D721Med (cell line): ENCODE measurements at regions not wholly inside any gene's neighbourhood (a gene's known extent, or its start where the extent isn't known, plus 50 kb on each side); places are given as distances from the start of the nearest gene placed in this dataset.

Experiments used
- DNase-seq: peaks from one replicate; pipeline ENCODE4 v3.0.0; 2011; ENCODE audit warnings: low spot score; ENCODE audit not compliant: insufficient read length
- FAIRE-seq: peaks from 2 replicates; lab custom pipeline; 2011; peaks lifted over from hg19 to GRCh38; lab: Jason Lieb, UNC
- TF ChIP-seq, protein P1 (sequence below): IDR thresholded peaks from 2 replicates; pipeline ENCODE4 v1.5.1; 2012; ENCODE audit warnings: mild to moderate bottlenecking, control low read depth; ENCODE audit not compliant: insufficient read depth; ENCODE audit errors: missing control alignments

DNA sequence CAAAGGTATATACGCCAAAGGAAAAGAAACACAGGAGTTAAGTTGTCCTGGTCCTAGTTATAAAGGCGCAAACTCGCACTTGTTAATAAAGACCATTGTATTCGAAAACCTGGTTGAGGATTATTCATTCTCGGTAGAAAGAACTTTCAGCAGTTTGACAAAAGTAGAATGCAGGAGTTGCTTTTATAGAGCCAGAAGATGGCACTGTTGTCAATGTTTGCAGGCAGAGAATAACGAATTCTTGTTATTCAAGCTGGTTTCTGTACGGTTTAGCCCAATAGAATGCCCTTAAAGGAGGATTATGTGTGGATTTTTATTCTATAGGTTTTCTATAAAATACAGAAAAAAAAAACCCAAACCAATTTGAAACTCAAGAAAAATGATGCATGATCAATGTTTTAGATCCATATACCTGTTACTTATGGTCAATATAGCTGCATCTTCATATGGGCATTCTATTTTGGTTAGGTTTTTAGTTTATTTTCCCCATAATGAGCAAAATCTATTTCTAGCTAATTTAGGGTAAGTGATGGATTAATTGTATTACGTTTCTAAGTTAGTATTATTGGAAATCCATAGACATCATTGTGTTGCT, 510.3 kb downstream of the PLCL1 start:
- peak; percentile 58 for FAIRE-seq
- no peak for DNase-seq
- TF ChIP-seq, protein P1, sequence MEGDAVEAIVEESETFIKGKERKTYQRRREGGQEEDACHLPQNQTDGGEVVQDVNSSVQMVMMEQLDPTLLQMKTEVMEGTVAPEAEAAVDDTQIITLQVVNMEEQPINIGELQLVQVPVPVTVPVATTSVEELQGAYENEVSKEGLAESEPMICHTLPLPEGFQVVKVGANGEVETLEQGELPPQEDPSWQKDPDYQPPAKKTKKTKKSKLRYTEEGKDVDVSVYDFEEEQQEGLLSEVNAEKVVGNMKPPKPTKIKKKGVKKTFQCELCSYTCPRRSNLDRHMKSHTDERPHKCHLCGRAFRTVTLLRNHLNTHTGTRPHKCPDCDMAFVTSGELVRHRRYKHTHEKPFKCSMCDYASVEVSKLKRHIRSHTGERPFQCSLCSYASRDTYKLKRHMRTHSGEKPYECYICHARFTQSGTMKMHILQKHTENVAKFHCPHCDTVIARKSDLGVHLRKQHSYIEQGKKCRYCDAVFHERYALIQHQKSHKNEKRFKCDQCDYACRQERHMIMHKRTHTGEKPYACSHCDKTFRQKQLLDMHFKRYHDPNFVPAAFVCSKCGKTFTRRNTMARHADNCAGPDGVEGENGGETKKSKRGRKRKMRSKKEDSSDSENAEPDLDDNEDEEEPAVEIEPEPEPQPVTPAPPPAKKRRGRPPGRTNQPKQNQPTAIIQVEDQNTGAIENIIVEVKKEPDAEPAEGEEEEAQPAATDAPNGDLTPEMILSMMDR = peak; percentile 74

DNA sequence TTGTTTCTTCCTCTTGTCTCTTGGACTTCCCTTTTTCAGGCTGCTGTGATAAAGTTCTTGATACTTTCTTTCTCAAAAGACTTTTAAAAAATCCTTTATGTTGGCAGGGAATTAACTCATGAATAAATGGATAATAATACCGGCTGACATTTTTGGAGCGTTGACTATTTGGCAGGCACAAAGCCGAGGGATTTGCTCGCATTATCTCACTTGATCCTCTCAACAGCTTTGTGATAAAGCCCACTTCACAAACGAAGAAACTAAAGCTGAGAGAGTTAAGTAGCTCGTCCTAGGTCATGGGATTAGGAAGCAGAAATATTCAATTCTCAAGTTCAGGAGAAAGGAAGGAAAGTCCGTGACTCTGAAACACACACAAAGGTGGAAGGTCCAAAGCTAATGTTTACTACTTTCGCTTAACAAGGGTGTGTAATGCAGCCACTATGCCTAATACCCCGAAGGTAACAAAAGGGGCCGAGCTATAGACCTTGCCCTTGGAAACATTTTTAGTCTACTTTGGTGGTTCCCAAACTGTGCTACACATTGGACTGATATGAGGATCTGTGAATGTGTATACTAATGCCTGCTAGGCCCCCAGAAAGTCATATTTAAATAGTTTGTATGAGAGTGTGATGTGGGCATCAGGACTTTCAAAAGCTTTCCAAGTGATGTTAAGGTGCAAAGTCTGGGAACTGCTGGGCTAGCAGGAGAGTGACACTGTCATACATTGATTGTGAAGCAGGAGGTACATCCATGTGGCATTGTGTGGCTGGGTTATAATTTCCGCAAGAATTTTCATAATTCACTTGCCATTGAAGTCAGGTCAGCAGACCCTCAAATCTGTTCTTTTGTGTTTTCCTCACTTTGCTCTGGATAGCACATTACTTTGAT, 508.4 kb downstream of the PLCL1 start:
- FAIRE-seq = peak; percentile 98

DNA sequence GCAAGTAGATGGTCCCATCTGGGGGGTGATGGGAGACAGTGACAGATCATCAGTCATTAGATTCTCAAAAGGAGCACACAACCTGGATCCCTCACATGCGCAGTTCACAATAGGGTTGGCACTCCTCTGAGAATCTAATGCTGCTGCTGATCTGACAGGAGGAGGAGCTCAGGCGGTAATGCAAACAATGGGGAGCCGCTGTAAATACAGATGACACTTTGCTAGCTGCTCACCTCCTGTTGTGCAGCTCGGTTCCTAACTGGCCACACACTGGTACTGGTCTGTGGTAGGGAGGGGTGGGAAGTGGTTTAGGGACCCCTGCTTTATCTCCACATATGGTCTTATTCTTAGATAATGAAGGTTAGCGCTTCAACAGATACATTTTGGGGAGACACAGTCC, 506.6 kb downstream of the PLCL1 start:
- DNase-seq = no peak
- TF ChIP-seq, protein P1 = no peak
- FAIRE-seq = no peak

More for the DNA sequence above, 508.4 kb downstream of the PLCL1 start:
- TF ChIP-seq, protein P1 = no peak
- no peak for DNase-seq

DNA sequence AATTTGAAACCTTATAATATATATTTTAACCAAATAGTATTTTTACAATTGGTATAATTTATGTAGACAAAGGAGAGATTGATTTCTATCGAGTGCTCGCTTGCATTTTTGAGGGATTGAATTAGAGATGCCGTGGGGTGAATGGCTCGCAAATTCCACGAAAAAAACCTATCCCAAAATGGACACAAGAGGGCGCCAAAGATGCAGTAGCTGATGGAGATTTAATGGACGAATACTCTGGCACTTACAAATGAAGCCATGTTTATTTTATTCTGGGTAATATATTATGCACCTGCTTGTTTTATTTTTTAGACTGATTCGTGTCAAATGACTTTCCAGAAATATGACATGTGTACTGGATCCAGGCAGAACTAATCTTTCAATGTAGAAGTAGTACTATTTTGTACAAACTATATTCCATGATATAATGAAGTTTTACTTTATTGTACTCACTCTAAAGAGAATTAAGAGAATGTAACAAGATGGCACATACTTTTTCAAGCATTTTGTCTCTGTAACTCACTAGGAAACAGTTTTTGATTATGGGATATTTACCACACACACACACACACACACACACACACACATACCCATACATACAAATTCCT, 505.4 kb downstream of the PLCL1 start:
- FAIRE-seq (peak; percentile 6), DNase-seq (no peak)
- TF ChIP-seq, protein P1 = peak; percentile 85

DNA sequence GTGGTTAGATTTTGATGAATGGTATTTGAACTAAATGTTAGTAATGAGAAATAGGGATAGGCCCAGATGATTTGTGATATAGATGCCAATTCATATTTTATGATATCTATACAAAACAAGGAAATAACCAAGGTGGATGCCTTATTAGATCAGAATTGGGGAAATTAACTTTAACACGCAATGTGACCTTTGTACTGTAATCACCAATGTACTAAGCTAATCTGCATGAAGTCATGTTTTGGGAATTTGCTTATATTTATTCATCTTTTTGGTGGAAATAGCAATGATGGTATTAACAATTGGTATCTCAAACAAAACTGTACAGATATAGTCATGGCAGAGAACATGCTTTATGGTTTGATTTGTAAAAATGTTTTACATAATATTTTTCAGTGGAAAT, 504.7 kb downstream of the PLCL1 start:
- FAIRE-seq = no peak
- TF ChIP-seq, protein P1 = no peak
- DNase-seq = no peak

DNA sequence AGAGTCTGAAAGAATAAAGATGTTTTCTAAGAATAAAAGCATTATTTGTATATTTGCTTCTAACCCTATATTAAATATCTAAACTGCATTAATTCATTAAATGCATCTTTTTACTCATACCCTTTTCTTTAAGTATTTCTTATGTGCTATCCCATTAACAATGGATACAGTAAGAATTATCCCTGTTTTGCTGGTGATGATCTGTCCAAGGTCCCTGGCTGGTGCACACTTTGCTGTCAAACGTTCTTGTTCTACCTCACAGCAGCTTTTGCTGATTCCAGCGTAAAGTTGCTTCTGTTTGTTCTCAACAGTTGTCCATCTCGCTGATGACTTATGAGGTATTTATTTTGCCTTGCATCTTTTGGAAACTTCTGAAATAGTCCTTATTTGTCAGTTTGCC, 504.0 kb downstream of the PLCL1 start:
- TF ChIP-seq, protein P1 = no peak
- no peak for FAIRE-seq
- no peak for DNase-seq
